SK-MEL-5 (cell line): ENCODE measurements at regions not wholly inside any gene's neighbourhood (a gene's known extent, or its start where the extent isn't known, plus 50 kb on each side); places are given as distances from the start of the nearest gene placed in this dataset.

ENCODE experiments used
- DNase-seq: peaks from one replicate; pipeline ENCODE4 v3.0.0-alpha.2; 2016; ENCODE audit warnings: low read depth, low spot score
- in situ Hi-C: cut with HindIII; loops from 2 replicates; pipeline ENCODE4 v1.10.0; 2016; ENCODE audit warnings: low sequenced_read_pairs, high pct_unique_total_duplicates, low pct_unique_long_range_greater_than_20kb

- no peak for DNase-seq
- in situ Hi-C loops, result no loop called here
Measured at GRCh38 chrX:11056322-11057176, 54.6 kb upstream of the HCCS start.

- in situ Hi-C loops, result no loop called here
- DNase-seq, result no peak
Measured at GRCh38 chrX:11059933-11060332, 51.2 kb upstream of the HCCS start.
